Activated CD8-positive, alpha-beta memory T cell treated with anti-CD3 and anti-CD28 coated beads, Interleukin-2, amount 10 ng/mL, durations not matched to agents 7 days and 5 days (primary cell): ENCODE measurements at regions not wholly inside any gene's neighbourhood (a gene's known extent, or its start where the extent isn't known, plus 50 kb on each side); places are given as distances from the start of the nearest gene placed in this dataset.

Source experiments
- ATAC-seq: fragments of 150-1000 bp; cut with Tn5 transposase; one replicate; pipeline ENCODE4 v1.10.0; 2021; ENCODE audit warnings: moderate library complexity
- CTCF ChIA-PET: fragments of 350-600 bp; sonication (Branson Sonifier 250); formaldehyde crosslinking; loops from one replicate; lab custom pipeline; 2021; ENCODE audit warnings: antibody characterized with exemption; lab: Charles Lee
- DNase-seq: peaks from one replicate; pipeline ENCODE4 v3.0.0-alpha.2; 2020
- H3K27ac Mint-ChIP-seq: one replicate; pipeline ENCODE4 v1.8.0; 2021; ENCODE audit warnings: mild to moderate bottlenecking, mixed read lengths
- H3K27me3 Mint-ChIP-seq: one replicate; pipeline ENCODE4 v1.8.0; 2021; ENCODE audit warnings: mixed read lengths
- H3K36me3 Mint-ChIP-seq: one replicate; pipeline ENCODE4 v1.8.0; 2021; ENCODE audit warnings: mild to moderate bottlenecking, mixed read lengths
- H3K4me1 Mint-ChIP-seq: one replicate; pipeline ENCODE4 v1.8.0; 2021; ENCODE audit warnings: mixed read lengths
- H3K4me3 Mint-ChIP-seq: one replicate; pipeline ENCODE4 v1.8.0; 2021; ENCODE audit warnings: mild to moderate bottlenecking, moderate library complexity, mixed read lengths
- H3K9me3 Mint-ChIP-seq: one replicate; pipeline ENCODE4 v1.8.0; 2022; ENCODE audit warnings: low read depth, mixed read lengths

DNA sequence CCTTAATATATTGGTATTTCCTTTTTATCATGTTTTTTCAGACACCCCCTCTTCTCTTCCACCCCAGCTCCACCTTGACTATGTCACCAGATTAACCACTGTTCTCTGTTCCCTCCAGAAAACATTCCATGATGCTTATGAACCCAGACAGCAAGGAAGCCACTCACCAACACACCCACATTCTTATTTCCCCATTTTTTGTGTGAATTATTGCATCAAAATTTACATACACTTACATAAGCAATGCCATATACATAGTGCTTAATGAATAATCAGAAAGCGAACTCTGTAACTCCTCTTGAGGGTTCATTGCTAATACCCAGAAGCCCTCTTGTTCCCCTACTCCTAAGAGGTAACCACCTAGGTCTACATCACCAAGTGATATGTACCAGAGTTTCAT, 182.3 kb upstream of the CDYL start:
- ATAC-seq (no peak), DNase-seq (no peak)
- Mint-ChIP-seq H3K27me3 (peaks cover 20% of the 10 kb centered on the region), H3K4me1 (no peaks in the 10 kb centered on the region), H3K36me3 (no peaks in the 10 kb centered on the region), H3K27ac (no peak overlapping the region), H3K4me3 (no peak overlapping the region), H3K9me3 (no peaks in the 10 kb centered on the region)
- CTCF ChIA-PET = no interaction called here

DNA sequence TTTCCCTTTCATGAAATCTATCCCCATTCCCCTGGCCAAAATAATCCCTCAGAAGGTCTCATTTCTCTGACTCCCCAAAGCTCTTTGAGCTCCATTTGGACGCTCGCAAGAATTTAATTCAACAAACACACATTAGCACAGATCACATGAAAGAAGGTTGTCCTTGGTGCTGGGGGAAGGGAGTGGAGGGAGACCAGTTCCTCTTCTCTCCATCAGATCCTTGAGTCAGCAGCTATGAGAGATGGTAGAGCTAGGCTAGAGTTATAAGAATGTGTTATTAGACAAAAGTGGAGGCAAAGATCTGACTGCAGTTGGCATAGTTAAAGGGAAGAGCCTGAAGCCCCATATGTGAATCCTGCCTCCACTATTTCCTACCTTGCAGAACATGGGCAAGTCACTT, 184.2 kb upstream of the CDYL start:
- CTCF ChIA-PET = no interaction called here
- Mint-ChIP-seq H3K36me3 (no peaks in the 10 kb centered on the region), H3K27ac (no peak overlapping the region), H3K27me3 (peaks cover 8% of the 10 kb centered on the region), H3K9me3 (no peaks in the 10 kb centered on the region), H3K4me3 (no peak overlapping the region), H3K4me1 (no peaks in the 10 kb centered on the region)
- DNase-seq (no peak), ATAC-seq (no peak)

DNA sequence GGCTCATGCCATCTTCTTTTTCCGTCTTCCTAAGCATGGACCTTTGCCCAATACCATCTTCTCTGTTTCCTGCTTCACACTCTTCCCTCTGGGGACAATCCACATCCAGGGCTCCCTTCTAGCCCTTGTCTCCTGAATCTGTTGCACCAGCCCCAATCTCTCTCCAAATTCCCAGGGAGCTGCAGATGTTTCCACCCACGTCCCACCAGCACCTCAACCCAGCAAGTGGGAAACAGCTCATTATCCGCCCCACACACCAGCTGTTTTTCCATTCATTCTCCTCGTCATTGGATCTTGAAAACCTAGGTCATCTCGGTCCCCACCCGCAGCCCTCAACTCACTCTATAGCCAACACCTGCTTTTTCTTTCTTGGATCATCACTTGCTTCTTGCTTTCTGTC, 185.0 kb upstream of the CDYL start:
- Mint-ChIP-seq H3K36me3 (no peaks in the 10 kb centered on the region), H3K27me3 (peaks cover 6% of the 10 kb centered on the region), H3K4me1 (no peaks in the 10 kb centered on the region), H3K27ac (no peak overlapping the region), H3K9me3 (no peaks in the 10 kb centered on the region), H3K4me3 (no peak overlapping the region)
- no peak for DNase-seq
- CTCF ChIA-PET = no interaction called here
- no peak for ATAC-seq

DNA sequence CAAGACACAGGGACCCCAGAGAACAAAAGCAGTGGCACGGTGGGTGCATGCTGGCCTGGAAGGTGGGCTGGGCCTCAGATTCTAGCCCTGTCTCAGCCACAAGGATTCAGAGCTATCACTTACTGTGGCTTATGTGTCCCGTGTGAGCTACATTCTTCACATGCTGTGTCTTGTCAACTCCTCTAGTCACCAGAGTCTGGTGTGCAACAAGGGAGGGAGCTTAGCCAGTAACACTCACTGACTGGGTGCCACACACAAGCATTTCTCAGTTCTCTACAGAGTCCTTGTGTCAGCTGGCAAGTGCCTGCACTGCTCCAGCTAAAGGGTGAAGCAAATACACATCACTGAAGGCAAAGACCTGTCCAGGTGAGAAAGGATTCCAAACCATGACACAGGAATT, 186.9 kb upstream of the CDYL start:
- Mint-ChIP-seq H3K36me3 (no peaks in the 10 kb centered on the region), H3K4me1 (no peaks in the 10 kb centered on the region), H3K27me3 (peaks cover 6% of the 10 kb centered on the region), H3K9me3 (no peaks in the 10 kb centered on the region), H3K27ac (no peak overlapping the region), H3K4me3 (no peak overlapping the region)
- CTCF ChIA-PET = no interaction called here
- no peak for ATAC-seq
- DNase-seq = no peak

DNA sequence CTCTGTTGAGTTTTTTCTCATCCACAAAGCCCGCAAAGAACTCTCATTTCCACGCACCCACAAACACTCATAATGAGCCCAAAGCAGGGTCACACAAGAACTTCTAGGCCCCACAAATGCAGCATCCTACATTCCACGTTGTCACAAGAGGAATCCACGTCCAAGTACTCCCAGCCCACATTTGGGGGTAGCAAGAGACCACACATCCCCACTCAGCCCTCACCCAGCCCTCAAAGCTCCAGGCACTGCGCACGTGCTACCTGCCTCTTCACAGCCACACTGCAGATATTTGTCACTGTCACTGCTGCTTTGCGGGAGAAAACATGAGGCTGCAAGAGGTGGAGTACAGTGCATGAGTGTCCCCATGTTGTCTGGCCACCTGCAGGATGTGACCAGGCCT, 187.6 kb upstream of the CDYL start:
- CTCF ChIA-PET = no interaction called here
- Mint-ChIP-seq H3K27ac (no peak overlapping the region), H3K27me3 (peaks cover 6% of the 10 kb centered on the region), H3K36me3 (no peaks in the 10 kb centered on the region), H3K4me3 (no peak overlapping the region), H3K9me3 (no peaks in the 10 kb centered on the region), H3K4me1 (no peaks in the 10 kb centered on the region)
- no peak for ATAC-seq
- no peak for DNase-seq

DNA sequence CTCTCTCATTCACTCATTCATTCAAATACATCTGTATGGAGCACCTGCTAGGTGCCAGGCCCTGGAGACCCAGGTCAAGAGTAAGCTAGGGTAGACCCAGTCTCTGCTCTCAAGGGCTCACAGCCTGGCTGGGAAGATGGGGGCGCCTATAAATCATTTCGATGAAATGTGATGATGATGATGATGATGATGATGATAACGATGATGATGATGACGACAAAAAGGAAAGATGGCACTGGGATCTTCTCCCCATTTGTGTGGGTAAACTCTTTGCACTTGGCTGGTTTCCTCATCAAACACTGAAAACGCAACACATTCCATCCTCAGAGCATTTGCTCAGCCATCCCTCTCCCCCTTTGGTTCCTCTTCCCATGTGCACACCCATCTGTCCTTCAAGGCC, 188.0 kb upstream of the CDYL start:
- no peaks in the 10 kb centered on the region for H3K36me3 Mint-ChIP-seq
- no peaks in the 10 kb centered on the region for H3K4me1 Mint-ChIP-seq
- CTCF ChIA-PET = no interaction called here
- peaks cover 6% of the 10 kb centered on the region for H3K27me3 Mint-ChIP-seq
- no peak for DNase-seq
- no peak for ATAC-seq
- no peaks in the 10 kb centered on the region for H3K9me3 Mint-ChIP-seq
- no peak overlapping the region for H3K4me3 Mint-ChIP-seq
- no peak overlapping the region for H3K27ac Mint-ChIP-seq

DNA sequence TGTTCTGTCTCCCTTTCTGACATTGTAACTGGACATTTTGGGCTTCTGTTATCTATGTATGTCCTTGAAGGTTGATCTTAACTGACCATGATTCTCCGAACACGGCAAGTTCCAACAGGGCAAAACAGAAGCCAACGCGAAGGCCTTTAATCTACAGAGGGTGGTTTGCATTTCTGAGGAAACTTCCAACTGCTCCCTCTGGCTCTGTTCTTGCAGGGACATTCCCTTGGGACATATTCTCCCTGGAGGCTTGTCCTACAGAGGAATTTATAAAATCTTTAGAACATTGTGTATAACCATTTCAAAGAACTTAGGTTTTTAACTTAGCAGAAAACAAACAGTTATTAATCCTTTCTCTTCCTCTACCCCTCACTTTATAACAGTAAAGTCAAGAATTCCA, 189.0 kb upstream of the CDYL start:
- Mint-ChIP-seq H3K27me3 (peaks cover 10% of the 10 kb centered on the region), H3K27ac (no peak overlapping the region), H3K9me3 (no peaks in the 10 kb centered on the region), H3K36me3 (no peaks in the 10 kb centered on the region), H3K4me3 (no peak overlapping the region), H3K4me1 (no peaks in the 10 kb centered on the region)
- DNase-seq = no peak
- CTCF ChIA-PET = no interaction called here
- no peak for ATAC-seq

DNA sequence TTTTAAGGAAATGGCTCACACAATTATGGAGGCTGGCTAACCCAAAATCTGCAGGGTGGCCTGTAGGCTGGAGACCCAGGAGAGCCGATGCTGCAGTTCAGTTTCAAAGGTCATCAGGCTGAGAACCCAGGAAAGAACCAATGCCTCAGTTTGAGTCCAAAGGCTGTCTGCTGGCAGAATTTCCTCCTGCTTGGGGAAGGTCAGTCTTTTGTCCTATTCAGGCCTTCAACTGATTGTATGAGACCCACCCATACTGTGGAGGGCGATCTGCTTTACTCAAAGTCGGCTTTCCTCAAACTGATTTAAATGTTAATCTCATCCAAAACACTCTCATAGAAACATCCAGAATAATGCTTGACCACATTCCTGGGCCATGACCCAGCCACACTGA, 189.7 kb upstream of the CDYL start:
- Mint-ChIP-seq H3K27me3 (peaks cover 10% of the 10 kb centered on the region), H3K4me3 (no peak overlapping the region), H3K4me1 (no peaks in the 10 kb centered on the region), H3K36me3 (no peaks in the 10 kb centered on the region), H3K27ac (no peak overlapping the region), H3K9me3 (no peaks in the 10 kb centered on the region)
- DNase-seq = no peak
- CTCF ChIA-PET = no interaction called here
- no peak for ATAC-seq

DNA sequence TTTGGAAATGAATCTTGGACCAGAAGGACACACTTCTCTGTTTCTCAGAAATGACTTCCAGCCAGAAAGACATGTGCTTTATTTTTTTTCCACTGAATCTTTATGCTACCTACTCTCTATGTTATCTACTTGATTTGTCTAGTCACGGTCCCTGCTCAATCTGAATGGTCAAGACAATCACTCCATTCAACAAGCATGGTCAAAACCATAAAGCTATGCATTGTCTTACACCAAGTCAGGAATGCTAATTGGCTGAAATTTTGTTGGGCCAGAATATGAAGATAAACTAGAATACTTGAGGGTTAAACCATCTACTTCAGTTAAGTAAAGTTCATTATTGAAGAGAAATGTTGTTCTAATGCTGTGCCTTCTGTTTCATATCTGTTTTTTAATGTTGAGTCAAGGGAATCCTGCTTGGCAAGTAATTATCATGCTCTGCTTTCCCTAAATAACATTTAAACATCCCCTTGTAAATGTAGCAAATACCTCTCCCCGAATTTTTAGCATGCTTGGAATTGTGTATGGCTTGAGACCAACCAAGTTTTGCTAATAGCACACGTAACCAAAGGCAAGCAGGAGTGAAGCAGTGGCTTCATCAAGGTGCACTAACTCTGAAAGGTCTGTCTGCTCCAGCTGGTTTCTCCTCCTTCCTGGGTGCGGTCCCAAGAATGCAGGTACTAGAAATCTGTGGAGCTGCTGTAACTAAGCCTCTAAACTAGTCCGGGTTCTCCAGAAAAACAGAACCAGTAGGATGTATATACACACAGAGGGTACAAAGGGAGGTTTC, 190.3 kb upstream of the CDYL start:
- no peak overlapping the region for H3K4me3 Mint-ChIP-seq
- no peaks in the 10 kb centered on the region for H3K4me1 Mint-ChIP-seq
- no peak for DNase-seq
- H3K27me3 Mint-ChIP-seq = peaks cover 6% of the 10 kb centered on the region
- H3K27ac Mint-ChIP-seq = no peak overlapping the region
- no peaks in the 10 kb centered on the region for H3K36me3 Mint-ChIP-seq
- no peaks in the 10 kb centered on the region for H3K9me3 Mint-ChIP-seq
- no peak for ATAC-seq
- CTCF ChIA-PET = no interaction called here

DNA sequence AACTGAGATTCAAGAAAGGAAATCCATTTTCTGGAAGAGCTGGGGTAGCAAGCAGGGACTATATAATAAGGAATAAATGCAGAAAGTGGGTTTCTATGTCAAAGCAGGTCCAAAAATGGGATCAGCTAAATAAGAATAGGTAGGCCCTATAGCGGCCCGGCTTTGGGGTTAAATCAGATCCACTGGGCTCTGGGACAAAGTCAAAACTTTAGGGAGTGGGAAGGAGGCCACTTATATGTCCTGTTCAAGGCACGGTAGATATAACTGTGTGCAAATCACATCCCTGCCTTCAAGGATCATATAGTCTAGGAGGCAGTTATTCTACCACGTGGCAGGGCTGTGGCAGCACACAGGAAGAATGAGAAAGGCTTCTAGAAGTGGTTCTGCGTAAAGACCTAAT, 191.4 kb upstream of the CDYL start:
- H3K4me1 Mint-ChIP-seq = no peaks in the 10 kb centered on the region
- peaks cover 8% of the 10 kb centered on the region for H3K27me3 Mint-ChIP-seq
- no peaks in the 10 kb centered on the region for H3K36me3 Mint-ChIP-seq
- no peaks in the 10 kb centered on the region for H3K9me3 Mint-ChIP-seq
- no peak overlapping the region for H3K4me3 Mint-ChIP-seq
- ATAC-seq = no peak
- CTCF ChIA-PET = no interaction called here
- DNase-seq = no peak
- H3K27ac Mint-ChIP-seq = no peak overlapping the region

DNA sequence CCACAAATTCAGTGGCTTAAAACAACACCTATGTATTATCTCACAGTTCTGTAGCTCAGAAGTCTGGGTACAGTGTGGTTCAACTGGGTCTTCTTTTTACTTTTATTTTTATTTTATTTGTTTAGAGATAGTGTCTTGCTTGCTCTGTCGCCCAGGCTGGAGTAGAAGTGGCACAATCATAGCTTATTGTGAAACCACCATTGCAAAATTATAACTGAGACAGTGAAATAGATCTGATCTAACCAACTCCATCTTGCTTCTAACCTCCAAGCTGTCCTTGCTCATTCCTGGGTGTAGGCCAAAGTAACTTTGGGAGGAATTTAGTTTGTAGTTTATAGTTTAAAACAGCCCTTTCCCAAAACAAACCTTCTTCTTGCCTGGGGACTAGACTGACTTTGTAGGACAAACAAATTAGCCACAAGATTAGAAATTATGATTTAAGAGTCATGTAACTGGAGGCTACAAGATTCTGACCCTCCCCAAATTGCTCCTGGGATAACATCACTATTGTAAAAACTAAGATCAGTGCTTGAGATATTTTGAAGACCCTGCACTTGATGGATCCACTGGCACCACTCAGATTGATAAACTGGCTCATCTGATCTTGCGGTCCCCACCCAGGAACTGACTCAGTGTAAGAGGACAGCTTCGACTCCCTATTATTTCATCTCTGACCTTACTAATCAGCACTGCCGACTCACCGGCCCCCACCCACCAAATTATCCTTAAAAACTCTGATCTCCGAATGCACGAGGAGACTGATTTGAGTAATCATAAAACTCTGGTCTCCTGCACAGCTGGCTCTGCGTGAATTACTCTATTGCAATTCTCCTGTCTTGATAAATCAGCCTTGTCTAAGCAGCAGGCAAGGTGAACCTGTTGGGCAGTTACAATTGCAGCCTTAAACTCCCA, 193.4 kb upstream of the CDYL start:
- ATAC-seq (no peak), DNase-seq (no peak)
- Mint-ChIP-seq H3K27ac (no peak overlapping the region), H3K9me3 (no peaks in the 10 kb centered on the region), H3K4me1 (no peaks in the 10 kb centered on the region), H3K4me3 (no peak overlapping the region), H3K27me3 (peaks cover 17% of the 10 kb centered on the region), H3K36me3 (no peaks in the 10 kb centered on the region)
- CTCF ChIA-PET = no interaction called here

DNA sequence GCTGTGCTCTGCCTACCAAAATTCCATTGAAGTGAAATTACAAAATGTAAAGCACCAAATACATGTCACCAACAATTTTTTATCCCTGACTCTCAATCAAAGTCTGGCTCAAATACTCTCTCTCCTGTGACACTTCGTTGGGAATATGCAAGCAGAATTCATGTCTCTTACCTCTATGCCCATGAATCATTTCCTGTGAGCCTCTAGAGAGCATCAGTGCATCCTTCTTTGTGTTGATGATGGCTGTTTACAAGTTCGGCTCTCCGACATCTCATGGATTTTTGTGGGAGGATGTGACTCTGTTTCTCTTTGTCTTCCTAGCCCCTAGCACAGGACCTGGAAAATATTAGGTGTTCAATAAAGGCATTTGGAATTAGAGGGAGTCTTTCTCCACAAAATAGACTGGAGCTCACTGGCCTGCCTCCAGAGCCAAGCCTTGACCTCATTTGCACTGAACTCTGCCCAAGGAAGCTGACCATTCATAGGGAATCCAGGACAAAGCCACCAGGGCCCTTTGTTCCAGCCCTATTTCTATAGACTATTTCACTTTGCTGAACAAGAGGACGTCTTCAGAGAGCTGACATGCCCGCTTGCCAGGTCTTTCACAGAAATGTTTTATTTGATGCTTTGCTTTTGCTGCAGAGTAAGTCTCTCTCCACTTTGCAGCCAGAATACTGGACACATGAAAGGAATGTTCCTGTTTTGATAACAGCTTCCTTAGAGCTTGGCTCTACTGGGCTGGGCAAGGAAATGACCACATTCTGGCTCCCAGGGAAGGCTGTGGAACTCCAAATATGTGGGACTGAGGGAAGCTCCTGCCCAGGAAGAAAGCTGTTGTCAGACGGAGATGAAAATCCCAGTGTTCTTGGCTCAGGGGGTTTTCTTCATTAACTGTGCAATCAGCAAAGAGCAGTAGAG, 194.5 kb upstream of the CDYL start:
- CTCF ChIA-PET = no interaction called here
- Mint-ChIP-seq H3K36me3 (no peaks in the 10 kb centered on the region), H3K27ac (no peak overlapping the region), H3K27me3 (peaks cover 21% of the 10 kb centered on the region), H3K4me1 (no peaks in the 10 kb centered on the region), H3K9me3 (no peaks in the 10 kb centered on the region), H3K4me3 (no peak overlapping the region)
- no peak for ATAC-seq
- no peak for DNase-seq

DNA sequence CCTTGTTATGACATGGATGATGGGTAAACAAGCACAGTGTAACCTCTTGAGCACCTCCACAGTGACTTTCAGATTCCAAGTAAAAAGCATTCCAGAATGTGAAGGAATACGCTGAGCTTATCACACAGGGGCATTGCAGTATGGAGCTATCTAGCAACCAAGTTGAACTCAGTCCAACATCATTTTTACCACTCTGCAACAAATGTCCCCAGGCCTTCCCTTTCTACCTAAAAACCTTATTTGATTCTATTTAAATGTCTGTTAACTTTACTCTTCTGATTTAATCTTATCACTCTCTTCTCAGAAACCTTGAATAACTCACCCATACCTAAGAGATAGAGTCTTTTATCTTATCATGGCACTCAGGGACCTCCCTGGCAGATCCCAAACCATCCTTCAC, 195.8 kb upstream of the CDYL start:
- Mint-ChIP-seq H3K4me3 (no peak overlapping the region), H3K9me3 (no peaks in the 10 kb centered on the region), H3K27me3 (peaks cover 22% of the 10 kb centered on the region), H3K27ac (no peak overlapping the region), H3K4me1 (no peaks in the 10 kb centered on the region), H3K36me3 (no peaks in the 10 kb centered on the region)
- no peak for ATAC-seq
- DNase-seq = no peak
- CTCF ChIA-PET = no interaction called here
